Inflammatory macrophage treated with lipopolysaccharide for 4 hours (primary cell): ENCODE measurements at regions not wholly inside any gene's neighbourhood (a gene's known extent, or its start where the extent isn't known, plus 50 kb on each side); places are given as distances from the start of the nearest gene placed in this dataset.

Experiments
- DNase-seq: peaks from one replicate; pipeline ENCODE4 v3.0.0-alpha.2; 2020

- no peak for DNase-seq
Observed at GRCh38 chrX:140848800-140849199, 139.2 kb downstream of the LINC00632 start.

- DNase-seq = no peak
Observed at GRCh38 chrX:140860718-140861117, 141.7 kb upstream of the SPANXB1 start.

GRCh38 chrX:140866446-140866845 lies 135.9 kb upstream of the SPANXB1 start:
- no peak for DNase-seq

- no peak for DNase-seq
Observed at GRCh38 chrX:140912606-140913005, 89.8 kb upstream of the SPANXB1 start.

GRCh38 chrX:140913802-140914501 lies 88.4 kb upstream of the SPANXB1 start:
- DNase-seq = no peak

- no peak for DNase-seq
Observed at GRCh38 chrX:140916872-140917271, 85.5 kb upstream of the SPANXB1 start.

- no peak for DNase-seq
Observed at GRCh38 chrX:140917354-140918115, 84.9 kb upstream of the SPANXB1 start.

- peak; percentile 39 for DNase-seq
Observed at GRCh38 chrX:140918398-140919038, 83.9 kb upstream of the SPANXB1 start.

GRCh38 chrX:140920416-140920815 lies 82.0 kb upstream of the SPANXB1 start:
- no peak for DNase-seq

- DNase-seq = no peak
Observed at GRCh38 chrX:140923118-140923517, 79.3 kb upstream of the SPANXB1 start.

GRCh38 chrX:140928739-140929138 lies 73.7 kb upstream of the SPANXB1 start:
- no peak for DNase-seq

- no peak for DNase-seq
Observed at GRCh38 chrX:140933016-140933415, 69.4 kb upstream of the SPANXB1 start.

GRCh38 chrX:140933874-140934655 lies 68.3 kb upstream of the SPANXB1 start:
- DNase-seq = no peak

GRCh38 chrX:140943513-140943912 lies 58.9 kb upstream of the SPANXB1 start:
- no peak for DNase-seq

- DNase-seq = no peak
Observed at GRCh38 chrX:140944710-140945109, 57.7 kb upstream of the SPANXB1 start.

- DNase-seq = no peak
Observed at GRCh38 chrX:140948827-140949226, 53.6 kb upstream of the SPANXB1 start.

- DNase-seq = no peak
Observed at GRCh38 chrX:140949233-140949632, 53.2 kb upstream of the SPANXB1 start.
